ENCODE measurements at regions not wholly inside any gene's neighbourhood (a gene's known extent, or its start where the extent isn't known, plus 50 kb on each side); places are given as distances from the start of the nearest gene placed in this dataset.

- no peak overlapping the region for H3K27ac ChIP-seq
- no peak for TF ChIP-seq ZFX (IDR thresholded peaks at IDR 0.05)
- TF ChIP-seq CTCF (conservative IDR thresholded peaks at IDR 0.05) = peak; percentile 54
Observed at GRCh38 chr15:94040541-94041248, 190.7 kb upstream of the MCTP2 start.

- no peak overlapping the region for H3K27ac ChIP-seq
- TF ChIP-seq ZFX (IDR thresholded peaks at IDR 0.05) (no peak), CTCF (conservative IDR thresholded peaks at IDR 0.05) (no peak)
Observed at GRCh38 chr15:94036156-94036555, 195.2 kb upstream of the MCTP2 start.

- H3K27ac ChIP-seq = no peak overlapping the region
- TF ChIP-seq ZFX (IDR thresholded peaks at IDR 0.05) (no peak), CTCF (conservative IDR thresholded peaks at IDR 0.05) (no peak)
Observed at GRCh38 chr15:94033683-94034020, 197.7 kb upstream of the MCTP2 start.

- no peak for TF ChIP-seq CTCF (conservative IDR thresholded peaks at IDR 0.05)
- TF ChIP-seq ZFX (IDR thresholded peaks at IDR 0.05) = no peak
- no peak overlapping the region for H3K27ac ChIP-seq
Observed at GRCh38 chr15:94033014-94033682, 198.2 kb upstream of the MCTP2 start.

- no peak for TF ChIP-seq CTCF (conservative IDR thresholded peaks at IDR 0.05)
- no peak for TF ChIP-seq ZFX (IDR thresholded peaks at IDR 0.05)
Observed at GRCh38 chr15:94032571-94032970, 198.8 kb upstream of the MCTP2 start.

GRCh38 chr15:94031072-94031471 lies 200.3 kb upstream of the MCTP2 start:
- no peak for TF ChIP-seq ZFX (IDR thresholded peaks at IDR 0.05)
- no peak for TF ChIP-seq CTCF (conservative IDR thresholded peaks at IDR 0.05)
- H3K27ac ChIP-seq = no peak overlapping the region

More at GRCh38 chr15:94032571-94032970, 198.8 kb upstream of the MCTP2 start:
- no peak overlapping the region for H3K27ac ChIP-seq

- TF ChIP-seq ZFX (IDR thresholded peaks at IDR 0.05) (no peak), CTCF (conservative IDR thresholded peaks at IDR 0.05) (no peak)
- no peak overlapping the region for H3K27ac ChIP-seq
Observed at GRCh38 chr15:94029495-94029894, 201.9 kb upstream of the MCTP2 start.

Measured in C4-2B (cell line).